ENCODE measurements at regions not wholly inside any gene's neighbourhood (a gene's known extent, or its start where the extent isn't known, plus 50 kb on each side); places are given as distances from the start of the nearest gene placed in this dataset.

DNA sequence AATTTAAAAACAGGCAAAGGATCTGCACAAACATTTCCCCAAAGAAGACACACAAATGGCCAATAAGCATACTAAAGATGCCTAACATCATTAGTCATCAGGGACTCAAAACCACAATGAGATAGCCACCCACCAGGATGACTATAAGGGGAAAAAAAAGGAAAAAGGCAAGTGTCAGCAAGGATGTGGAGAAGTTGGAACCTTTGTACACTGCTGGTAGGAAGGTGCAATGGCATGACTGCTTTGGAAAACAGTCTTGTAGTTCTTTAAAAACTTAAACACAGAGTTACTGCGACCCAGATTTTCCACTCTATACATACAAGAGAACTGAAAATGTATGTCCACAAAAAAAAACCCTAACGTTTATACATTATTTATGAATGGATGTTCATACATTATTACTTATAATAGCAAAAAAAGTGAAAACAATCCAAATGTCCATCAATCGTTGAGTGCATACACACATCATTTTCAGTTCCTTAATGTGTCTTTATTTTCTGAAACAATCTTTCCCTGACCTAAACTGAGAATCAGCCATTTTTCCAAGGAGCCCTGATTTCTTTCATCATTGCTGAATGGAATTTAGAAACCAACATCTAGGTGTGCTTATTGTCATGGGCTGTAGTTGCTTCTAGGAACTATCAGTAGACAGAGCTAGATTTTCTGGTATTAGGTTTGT is 64.7 kb upstream of the TLK1 start:
- DNase-seq (ENCODE audit: low read depth) = peak; percentile 95

DNA sequence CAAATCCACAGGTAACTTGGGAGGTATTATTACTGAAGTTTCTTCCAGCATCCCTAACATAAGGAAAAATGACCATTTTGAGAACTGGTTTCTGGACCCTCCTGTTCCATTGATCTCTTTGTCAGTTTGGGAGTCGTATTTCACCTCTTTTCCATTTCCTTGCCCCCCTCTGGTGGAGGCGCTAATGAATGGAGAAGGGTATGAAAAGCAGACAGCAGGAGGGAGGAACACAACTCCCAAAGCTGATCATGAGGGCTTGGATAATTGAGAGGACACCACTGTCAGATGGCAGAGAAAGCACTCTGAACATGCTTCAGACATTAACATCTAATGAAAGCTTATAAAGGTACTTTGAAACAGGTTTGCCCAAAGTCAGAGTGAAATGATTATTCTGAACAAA is 56.6 kb upstream of the TLK1 start:
- DNase-seq (ENCODE audit: low read depth) = no peak

DNA sequence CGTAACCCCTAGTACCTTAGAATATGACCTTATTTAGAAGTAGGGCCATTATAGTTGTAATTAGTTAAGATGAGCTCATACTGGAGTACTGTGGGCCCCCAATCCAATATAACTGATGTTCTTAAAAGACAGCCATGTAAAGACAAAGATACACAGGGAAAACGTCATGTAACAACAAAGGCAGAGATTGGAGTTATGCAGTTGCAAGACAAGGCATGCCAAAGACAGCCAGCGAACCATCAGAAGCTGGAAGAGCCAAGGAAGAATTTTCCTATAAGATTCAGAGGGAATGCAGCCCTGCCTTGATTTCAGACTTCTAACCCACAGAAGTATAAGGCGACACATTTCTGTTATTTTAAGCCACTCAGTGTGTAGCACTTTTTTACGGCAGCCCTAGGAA is 55.9 kb upstream of the TLK1 start:
- no peak for DNase-seq (ENCODE audit: low read depth)

DNA sequence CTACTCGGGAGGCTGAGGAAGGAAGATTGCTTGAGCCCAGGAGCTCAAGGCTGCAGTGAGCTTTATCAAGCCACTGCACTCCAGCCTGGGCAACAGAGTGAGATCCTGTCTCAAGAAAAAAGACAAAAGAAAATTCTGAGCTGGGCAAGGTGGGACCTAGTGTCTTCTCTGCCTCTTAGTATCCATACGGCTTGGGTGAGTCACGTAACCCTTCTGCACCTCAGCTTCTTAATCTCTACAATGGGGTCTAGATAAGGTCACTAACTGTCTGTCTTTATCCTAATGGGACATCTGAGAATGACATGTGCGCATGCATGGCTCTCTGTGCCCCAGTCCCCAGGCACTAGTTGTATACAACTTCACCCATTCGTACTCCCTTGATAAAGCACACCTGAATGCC is 53.4 kb upstream of the TLK1 start:
- DNase-seq (ENCODE audit: low read depth) = no peak

DNA sequence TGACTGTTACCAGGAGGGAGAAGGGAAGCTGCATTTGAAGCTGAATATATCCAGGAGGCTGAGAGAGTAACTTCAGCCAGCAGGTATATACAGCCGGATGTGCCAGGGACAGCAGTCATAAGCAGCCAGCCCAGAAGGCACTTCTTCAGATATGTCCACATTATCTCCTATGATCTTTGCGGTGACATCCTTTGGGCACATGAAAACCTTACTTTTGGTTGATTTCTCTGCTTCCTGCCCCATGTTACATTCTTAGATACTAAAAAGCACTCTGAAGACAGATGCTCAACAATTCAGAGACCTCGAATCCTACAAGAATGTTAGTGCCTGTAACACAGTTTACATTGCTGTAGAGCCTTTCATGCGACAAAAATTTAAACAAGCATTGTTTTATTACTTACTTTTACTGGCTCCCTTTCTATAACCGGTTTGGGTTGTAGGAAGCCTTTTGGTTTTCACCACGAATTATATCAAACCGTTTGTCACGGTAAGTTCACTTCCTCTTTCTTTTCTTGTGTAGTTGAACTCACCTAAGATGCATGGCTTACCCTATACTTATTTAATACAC is 50.3 kb upstream of the TLK1 start:
- no peak for DNase-seq (ENCODE audit: low read depth)

All from LHCN-M2 (cell line).